ENCODE measurements at regions not wholly inside any gene's neighbourhood (a gene's known extent, or its start where the extent isn't known, plus 50 kb on each side); places are given as distances from the start of the nearest gene placed in this dataset.

DNA sequence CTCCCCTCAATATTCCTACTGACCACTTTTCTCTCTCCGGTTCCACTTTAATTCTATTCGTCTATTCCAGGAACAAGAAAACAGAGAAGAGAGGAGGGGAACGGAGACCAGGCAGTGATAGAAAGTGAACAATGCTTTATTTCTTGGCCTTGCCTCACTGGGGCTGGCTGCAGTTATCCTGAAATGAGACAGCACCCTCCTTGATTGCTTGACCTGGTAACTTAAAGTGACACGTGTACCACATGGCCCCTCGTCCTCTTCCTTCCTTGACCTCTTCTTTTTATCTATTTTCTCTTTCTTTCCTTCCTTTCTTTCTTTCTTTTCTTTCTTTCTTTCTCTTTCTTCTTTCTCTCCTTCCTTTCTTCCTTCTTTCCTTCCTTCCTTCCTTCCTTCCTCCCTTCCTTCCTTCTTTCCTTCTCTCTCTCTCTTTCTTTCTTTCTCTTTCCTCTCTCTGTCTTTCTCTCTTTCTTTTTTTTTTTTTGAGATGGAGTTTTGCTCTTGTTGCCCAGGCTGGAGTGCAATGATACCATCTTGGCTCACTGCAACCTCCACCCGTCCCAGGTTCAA lies 52.8 kb upstream of the CLMP start:
- TF ChIP-seq, protein P1, sequence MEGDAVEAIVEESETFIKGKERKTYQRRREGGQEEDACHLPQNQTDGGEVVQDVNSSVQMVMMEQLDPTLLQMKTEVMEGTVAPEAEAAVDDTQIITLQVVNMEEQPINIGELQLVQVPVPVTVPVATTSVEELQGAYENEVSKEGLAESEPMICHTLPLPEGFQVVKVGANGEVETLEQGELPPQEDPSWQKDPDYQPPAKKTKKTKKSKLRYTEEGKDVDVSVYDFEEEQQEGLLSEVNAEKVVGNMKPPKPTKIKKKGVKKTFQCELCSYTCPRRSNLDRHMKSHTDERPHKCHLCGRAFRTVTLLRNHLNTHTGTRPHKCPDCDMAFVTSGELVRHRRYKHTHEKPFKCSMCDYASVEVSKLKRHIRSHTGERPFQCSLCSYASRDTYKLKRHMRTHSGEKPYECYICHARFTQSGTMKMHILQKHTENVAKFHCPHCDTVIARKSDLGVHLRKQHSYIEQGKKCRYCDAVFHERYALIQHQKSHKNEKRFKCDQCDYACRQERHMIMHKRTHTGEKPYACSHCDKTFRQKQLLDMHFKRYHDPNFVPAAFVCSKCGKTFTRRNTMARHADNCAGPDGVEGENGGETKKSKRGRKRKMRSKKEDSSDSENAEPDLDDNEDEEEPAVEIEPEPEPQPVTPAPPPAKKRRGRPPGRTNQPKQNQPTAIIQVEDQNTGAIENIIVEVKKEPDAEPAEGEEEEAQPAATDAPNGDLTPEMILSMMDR (IDR thresholded peaks at IDR 0.05; ENCODE audit: low read depth, low read length), result no peak
- TF ChIP-seq, protein P2, sequence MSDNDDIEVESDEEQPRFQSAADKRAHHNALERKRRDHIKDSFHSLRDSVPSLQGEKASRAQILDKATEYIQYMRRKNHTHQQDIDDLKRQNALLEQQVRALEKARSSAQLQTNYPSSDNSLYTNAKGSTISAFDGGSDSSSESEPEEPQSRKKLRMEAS (IDR thresholded peaks at IDR 0.05; ENCODE audit: low read depth, low read length), result no peak
- TF ChIP-seq MYC (IDR thresholded peaks at IDR 0.05; ENCODE audit: low read depth, low read length) (no peak), POLR2A (IDR thresholded peaks at IDR 0.05; ENCODE audit: extremely low read depth, insufficient read length) (no peak)
- no peak for DNase-seq (ENCODE audit: low read depth)
- H3K4me3 ChIP-seq (ENCODE audit: low read depth, low read length), result no peak overlapping the region

DNA sequence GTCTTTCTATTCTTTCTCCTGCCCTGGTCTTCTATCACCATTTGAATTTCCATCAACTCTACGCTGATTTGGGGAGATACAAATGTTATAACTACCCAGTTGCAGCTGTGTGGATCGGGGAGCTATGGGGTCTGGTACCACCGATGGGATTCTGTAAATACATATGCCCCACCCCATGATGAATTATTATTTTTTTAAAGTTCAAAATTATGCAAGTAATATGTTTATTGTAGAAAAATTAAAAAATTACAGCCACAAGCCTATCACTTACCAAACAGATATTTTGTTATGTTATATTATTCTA lies 52.4 kb upstream of the CLMP start:
- TF ChIP-seq POLR2A (IDR thresholded peaks at IDR 0.05; ENCODE audit: extremely low read depth, insufficient read length), result no peak
- no peak for TF ChIP-seq MYC (IDR thresholded peaks at IDR 0.05; ENCODE audit: low read depth, low read length)
- TF ChIP-seq, protein P2 (IDR thresholded peaks at IDR 0.05; ENCODE audit: low read depth, low read length), result no peak
- TF ChIP-seq, protein P1 (IDR thresholded peaks at IDR 0.05; ENCODE audit: low read depth, low read length), result no peak
- no peak for DNase-seq (ENCODE audit: low read depth)
- no peak overlapping the region for H3K4me3 ChIP-seq (ENCODE audit: low read depth, low read length)

DNA sequence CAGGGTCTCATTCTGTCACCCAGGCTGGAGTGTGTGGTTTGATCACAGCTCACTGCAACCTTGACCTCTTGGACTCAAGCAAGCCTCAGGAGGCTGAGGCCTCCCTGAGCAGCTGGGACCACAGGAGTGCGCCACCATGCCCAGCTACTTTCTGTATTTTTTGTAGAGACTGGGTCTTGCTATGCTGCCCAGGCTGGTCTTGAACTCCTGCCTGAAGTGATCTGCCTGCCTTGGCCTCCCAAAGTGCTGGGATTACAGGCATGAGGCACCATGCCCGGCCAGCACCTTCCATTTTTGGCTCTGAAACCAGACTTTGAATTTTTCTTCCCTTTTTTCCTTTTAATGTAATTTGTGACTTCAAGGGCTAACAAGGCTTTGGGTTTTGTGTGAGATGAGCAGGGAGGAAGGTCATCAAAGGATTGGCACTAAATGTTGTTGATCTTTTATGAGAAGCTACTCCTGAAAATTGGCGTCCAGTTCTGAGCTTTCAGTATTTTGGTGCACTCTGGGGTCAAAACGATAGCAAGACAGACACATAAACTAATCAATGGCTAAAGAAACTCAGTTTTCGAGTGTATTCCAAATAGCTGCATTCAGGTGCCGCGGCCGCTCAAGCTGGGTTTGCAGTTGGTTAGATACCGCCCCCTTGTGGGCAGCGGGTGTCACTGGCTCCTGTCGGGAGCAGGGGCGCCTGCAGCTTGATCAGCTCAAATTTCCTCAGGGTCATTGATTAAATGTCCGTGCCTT lies 51.9 kb upstream of the CLMP start:
- no peak overlapping the region for H3K4me3 ChIP-seq (ENCODE audit: low read depth, low read length)
- TF ChIP-seq, protein P1 (IDR thresholded peaks at IDR 0.05; ENCODE audit: low read depth, low read length), result peak; percentile 98
- TF ChIP-seq MYC (IDR thresholded peaks at IDR 0.05; ENCODE audit: low read depth, low read length), result no peak
- DNase-seq (ENCODE audit: low read depth), result peak; percentile 84

DNA sequence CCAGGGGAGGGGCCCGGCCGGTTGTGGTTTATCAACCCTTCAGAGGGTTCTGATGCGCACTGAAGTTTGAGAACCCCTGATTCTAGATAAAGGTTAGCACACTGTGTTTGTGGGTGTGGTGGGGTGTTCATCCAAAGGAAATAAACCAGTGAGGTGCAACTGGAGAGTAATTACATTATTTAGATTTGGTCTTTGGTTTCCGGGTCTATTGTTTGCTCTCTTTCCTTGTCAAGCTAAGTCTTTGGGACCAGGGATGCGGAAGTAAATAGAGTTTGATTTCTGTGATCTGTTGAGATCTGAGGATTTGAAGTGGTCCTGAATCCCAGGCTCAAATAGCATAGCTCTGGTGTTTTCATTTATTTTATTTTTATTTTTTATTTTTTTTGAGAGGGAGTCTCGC lies 50.5 kb upstream of the CLMP start:
- no peak overlapping the region for H3K4me3 ChIP-seq (ENCODE audit: low read depth, low read length)
- TF ChIP-seq, protein P2 (IDR thresholded peaks at IDR 0.05; ENCODE audit: low read depth, low read length), result no peak
- TF ChIP-seq, protein P1 (IDR thresholded peaks at IDR 0.05; ENCODE audit: low read depth, low read length), result no peak
- no peak for TF ChIP-seq POLR2A (IDR thresholded peaks at IDR 0.05; ENCODE audit: extremely low read depth, insufficient read length)
- TF ChIP-seq MYC (IDR thresholded peaks at IDR 0.05; ENCODE audit: low read depth, low read length), result no peak
- no peak for DNase-seq (ENCODE audit: low read depth)

Data from NB4 (cell line).